HepG2 (cell line): ENCODE measurements at regions not wholly inside any gene's neighbourhood (a gene's known extent, or its start where the extent isn't known, plus 50 kb on each side); places are given as distances from the start of the nearest gene placed in this dataset.

Experiments used
- ATAC-seq: fragments of 200-7000 bp; cut with Tn5 transposase; 3 replicates; pipeline ENCODE4 v1.9.1; 2020; ENCODE audit warnings: mild to moderate bottlenecking, moderate library complexity
- BruUV-seq: library from RNA; stranded (reverse); fragments of 400-500 nt; replicated peaks from 2 replicates; lab custom pipeline; 2021; lab: Mats Ljungman, UMichigan
- CTCF ChIA-PET: fragments of 300-600 bp; formaldehyde crosslinking; extraction: SDS; loops from one replicate; lab custom pipeline; 2021; ENCODE audit warnings: low total read pairs, inconsistent platforms, low intra/inter-chr PET ratio; lab: Yijun Ruan, JAX
- POLR2A ChIA-PET: fragments of 350-600 bp; sonication (Branson Sonifier 250); formaldehyde crosslinking; loops from one replicate; lab custom pipeline; 2020; ENCODE audit warnings: antibody characterized with exemption, inconsistent platforms; lab: Yijun Ruan, JAX
- DNase-seq: peaks from one replicate; pipeline ENCODE4 v3.0.0-alpha.2; 2015; ENCODE audit warnings: low spot score
- FAIRE-seq: peaks from 3 replicates; lab custom pipeline; 2011; peaks lifted over from hg19 to GRCh38; lab: Jason Lieb, UNC
- H2AFZ ChIP-seq: one replicate; pipeline ENCODE4 v1.6.1; 2011; ENCODE audit warnings: low read length, inconsistent platforms
- H3K27ac ChIP-seq: fragments of 300-600 bp; 3 replicates; pipeline ENCODE4 v1.8.0; 2011; ENCODE audit warnings: mixed run types, mild to moderate bottlenecking, mixed read lengths, low read length, inconsistent platforms; ENCODE audit not compliant: insufficient read depth; ENCODE audit errors: extremely low read length
- H3K27me3 ChIP-seq, 2 experiments: fragments of 200-600 bp in 1 of 2; 2 replicates in 1 of 2; 3 replicates in 1 of 2; pipeline versions ENCODE4 v1.6.0 to v1.8.0; 2011; ENCODE audit warnings: low read length in 2 of 2, mild to moderate bottlenecking in 2 of 2, moderate library complexity in 2 of 2, inconsistent platforms in 1 of 2; ENCODE audit not compliant: insufficient read depth in 2 of 2, control insufficient read depth in 1 of 2
- H3K36me3 ChIP-seq, 2 experiments: fragments of 200-600 bp in 1 of 2; replicated peaks in 1 of 2; 2 replicates in 1 of 2; 3 replicates in 1 of 2; pipeline versions ENCODE4 v1.5.1 to v1.8.0; 2011; ENCODE audit warnings: low read length in 2 of 2, inconsistent platforms in 1 of 2; ENCODE audit not compliant: insufficient read depth in 2 of 2, control insufficient read depth in 1 of 2
- H3K4me1 ChIP-seq: 2 replicates; pipeline ENCODE4 v1.5.1; 2012; ENCODE audit warnings: low read length, inconsistent platforms; ENCODE audit not compliant: insufficient read depth
- H3K4me2 ChIP-seq: 2 replicates; pipeline ENCODE4 v1.6.0; 2011; ENCODE audit warnings: low read depth, low read length, inconsistent platforms
- H3K4me3 ChIP-seq, 3 experiments: fragments of 200-600 bp in 1 of 3; sonication (generic), shearing (Covaris generic) in 1 of 3; replicated peaks in 1 of 3; 2 replicates each; pipeline ENCODE4 v1.5.1; 2011 to 2016; ENCODE audit warnings: low read length in 3 of 3, inconsistent platforms in 2 of 3, low read depth in 2 of 3, mild to moderate bottlenecking in 2 of 3, control low read depth in 1 of 3, mixed read lengths in 1 of 3; ENCODE audit not compliant: insufficient read depth in 1 of 3
- H3K79me2 ChIP-seq: one replicate; pipeline ENCODE4 v1.6.1; 2011; ENCODE audit warnings: low read length, inconsistent platforms; ENCODE audit not compliant: insufficient read depth
- H3K9ac ChIP-seq: 2 replicates; pipeline ENCODE4 v1.6.0; 2011; ENCODE audit warnings: mild to moderate bottlenecking, low read depth, low read length, inconsistent platforms; ENCODE audit not compliant: insufficient read depth
- H3K9me3 ChIP-seq: 2 replicates; pipeline ENCODE4 v1.5.1; 2012; ENCODE audit warnings: mild to moderate bottlenecking, low read length
- H4K20me1 ChIP-seq: 2 replicates; pipeline ENCODE4 v1.6.0; 2011; ENCODE audit warnings: inconsistent platforms, mild to moderate bottlenecking, low read length, moderate library complexity; ENCODE audit not compliant: insufficient read depth
- ASH2L ChIP-seq: fragments of 300-600, 200-600 bp; sonication (generic); IDR thresholded peaks from 2 replicates; pipeline ENCODE4 v1.7.0; 2017; ENCODE audit warnings: low read depth, mild to moderate bottlenecking, moderate library complexity, mixed read lengths, low read length; ENCODE audit not compliant: insufficient read length
- CCDC6 ChIP-seq: sonication (generic); formaldehyde crosslinking; IDR thresholded peaks from 2 replicates; pipeline ENCODE4 v1.8.1; 2022; ENCODE audit warnings: mild to moderate bottlenecking, missing genetic modification reagents, moderate library complexity
- FOSL1 ChIP-seq: sonication (generic); formaldehyde crosslinking; IDR thresholded peaks from 2 replicates; pipeline ENCODE4 v1.9.0; 2021; ENCODE audit warnings: missing genetic modification reagents, borderline replicate concordance
- GTF2F1 ChIP-seq: fragments of 150-350 bp; IDR thresholded peaks from 2 replicates; pipeline ENCODE4 v1.6.1; 2014; ENCODE audit warnings: low read length
- HDAC6 ChIP-seq: fragments of 200-600 bp; sonication (generic); IDR thresholded peaks from 2 replicates; pipeline ENCODE4 v1.7.0; 2017; ENCODE audit warnings: mild to moderate bottlenecking, antibody characterized with exemption, low read length, low read depth
- NR2F2 ChIP-seq: IDR thresholded peaks from 2 replicates; pipeline ENCODE4 v1.6.1; 2012; ENCODE audit warnings: low read depth, inconsistent platforms, borderline replicate concordance
- PRDM10 ChIP-seq: sonication (generic); formaldehyde crosslinking; IDR thresholded peaks from 2 replicates; pipeline ENCODE4 v1.4.0; 2020; ENCODE audit warnings: low read depth, missing genetic modification reagents
- RARG ChIP-seq: sonication (generic); formaldehyde crosslinking; IDR thresholded peaks from 2 replicates; pipeline ENCODE4 v1.4.0; 2020; ENCODE audit warnings: low read depth, mild to moderate bottlenecking, missing genetic modification reagents
- REST ChIP-seq, 2 experiments: IDR thresholded peaks; 2 replicates each; pipeline ENCODE4 v1.6.1; 2011 to 2012; ENCODE audit warnings: low read length in 2 of 2, borderline replicate concordance in 1 of 2, low read depth in 1 of 2, mild to moderate bottlenecking in 1 of 2, moderate library complexity in 1 of 2
- RFX1 ChIP-seq: fragments of 450-650 bp; IDR thresholded peaks from 2 replicates; pipeline ENCODE4 v1.6.1; 2017
- SKI ChIP-seq: fragments of 450-650 bp; IDR thresholded peaks from one replicate; pipeline ENCODE4 v1.6.1; 2018; ENCODE audit warnings: mild to moderate bottlenecking; ENCODE audit not compliant: partially characterized antibody
- SMARCC2 ChIP-seq: fragments of 450-650 bp; IDR thresholded peaks from 2 replicates; pipeline ENCODE4 v1.6.1; 2017; ENCODE audit warnings: antibody characterized with exemption, mild to moderate bottlenecking
- SNAPC2 ChIP-seq: sonication (generic); formaldehyde crosslinking; IDR thresholded peaks from 2 replicates; pipeline ENCODE4 v1.8.1; 2022; ENCODE audit warnings: mild to moderate bottlenecking, missing genetic modification reagents
- ZFP1 ChIP-seq: IDR thresholded peaks from 2 replicates; pipeline ENCODE4 v1.6.1; 2016
- ZNF224 ChIP-seq: sonication (generic); formaldehyde crosslinking; IDR thresholded peaks from 2 replicates; pipeline ENCODE4 v1.5.0; 2020; ENCODE audit warnings: mild to moderate bottlenecking, missing genetic modification reagents
- ZNF510 ChIP-seq: sonication (generic); formaldehyde crosslinking; IDR thresholded peaks from 2 replicates; pipeline ENCODE4 v1.4.0; 2020; ENCODE audit warnings: low read depth, mild to moderate bottlenecking, missing genetic modification reagents
- WGBS: methylation state at CpG from one replicate; pipeline ENCODE4 v1.1.6; 2017; ENCODE audit warnings: low lambda C conversion rate; 5-methylcytosine and 5-hydroxymethylcytosine counted together
- in situ Hi-C: cut with HindIII; loops from 2 replicates; pipeline ENCODE4 v1.10.0; 2017; ENCODE audit warnings: low pct_unique_long_range_greater_than_20kb; ENCODE audit not compliant: extremely low pct_ligation_motif_present
- intact Hi-C: fragments of 100-400 bp; cut with micrococcal nuclease; formaldehyde crosslinking; loops from one replicate; pipeline ENCODE4 v1.10.0; 2022; ENCODE audit not compliant: unreplicated experiment

DNA sequence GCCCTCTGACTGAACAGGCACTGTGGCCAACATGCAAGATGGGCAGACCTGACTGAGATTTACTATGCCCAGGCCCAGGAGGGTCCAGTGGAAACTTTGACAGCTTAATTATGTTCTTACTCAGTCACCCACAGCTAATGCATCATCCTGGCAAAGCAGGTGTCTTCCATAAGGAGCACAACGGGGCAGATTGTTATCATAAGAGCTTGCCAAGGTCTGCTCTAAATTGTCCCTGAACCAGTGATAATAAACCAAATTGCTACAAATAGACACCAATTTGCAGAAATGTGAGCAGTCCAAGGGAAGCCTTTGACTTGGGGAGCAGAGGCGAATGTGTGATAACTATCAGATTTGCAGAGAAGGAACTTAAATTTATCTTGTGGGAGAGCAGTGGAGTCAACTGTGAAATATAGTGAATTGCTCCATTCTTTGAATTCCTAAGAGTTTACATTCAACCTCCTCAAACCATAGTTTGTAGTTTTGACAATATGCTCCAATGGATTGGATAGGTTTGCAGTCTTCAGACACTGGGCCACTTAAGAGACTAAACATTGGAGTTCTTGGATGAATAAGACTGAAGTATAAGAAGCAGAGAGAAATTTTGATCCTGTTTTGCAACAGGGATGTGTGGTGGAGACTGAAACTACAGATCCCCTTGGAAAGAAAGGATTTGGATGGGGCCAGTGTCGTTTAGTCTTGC lies 494.7 kb downstream of the CCSER2 start:
- Histone ChIP-seq H3K36me3 (no peaks in the 10 kb centered on the region), H4K20me1 (no peaks in the 10 kb centered on the region), H3K27ac (no peak overlapping the region), H3K4me1 (no peaks in the 10 kb centered on the region), H3K4me2 (no peak overlapping the region), H3K4me3 (no peak overlapping the region), H3K9ac (no peak overlapping the region), H3K27me3 (no peaks in the 10 kb centered on the region), H3K9me3 (no peaks in the 10 kb centered on the region), H3K79me2 (no peaks in the 10 kb centered on the region), H2AFZ (no peak overlapping the region)
- no peak for DNase-seq
- intact Hi-C loops (no loop called here), in situ Hi-C loops (no loop called here)
- 2% methylated on average over 3 of the region's 3 CpGs for WGBS
- ChIA-PET POLR2A (no interaction called here), CTCF (no interaction called here)
- no peak for FAIRE-seq
- BruUV-seq, result no TSS peak
- no peak for ATAC-seq
- TF ChIP-seq SMARCC2 (no peak), ZNF224 (CRISPR knock-in tag) (no peak), NR2F2 (no peak), SKI (no peak), RFX1 (no peak), PRDM10 (CRISPR knock-in tag) (no peak), FOSL1 (CRISPR knock-in tag) (no peak), RARG (CRISPR knock-in tag) (no peak), SNAPC2 (CRISPR knock-in tag) (no peak), GTF2F1 (no peak), HDAC6 (no peak), ASH2L (no peak), ZFP1 (CRISPR knock-in tag) (no peak), ZNF510 (CRISPR knock-in tag) (no peak), CCDC6 (CRISPR knock-in tag) (no peak), REST (IDR thresholded peaks at IDR 0.05; ENCODE audit: borderline replicate concordance in 1 of 2, low read depth in 1 of 2, low read length in 2 of 2) (no peak)
